ENCODE measurements at regions not wholly inside any gene's neighbourhood (a gene's known extent, or its start where the extent isn't known, plus 50 kb on each side); places are given as distances from the start of the nearest gene placed in this dataset.

DNA sequence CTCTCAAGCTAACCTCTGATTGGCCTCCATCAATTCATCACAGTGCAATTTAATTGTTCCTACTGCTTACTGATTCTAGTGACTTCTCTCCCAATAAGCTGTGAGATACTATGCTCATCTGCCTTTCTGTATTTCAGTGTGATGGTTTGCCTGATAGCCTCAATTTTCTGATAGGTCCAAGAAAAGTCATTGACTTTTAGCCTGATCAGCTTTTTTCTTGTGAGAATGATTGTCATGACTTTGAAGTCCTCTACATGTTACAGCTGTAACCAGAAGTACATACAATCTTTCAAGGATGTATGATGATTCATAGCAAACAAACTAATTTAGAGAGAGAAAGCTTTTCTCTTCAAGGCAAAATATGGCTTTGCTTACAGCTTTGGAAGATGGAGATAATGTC lies 463.8 kb upstream of the CNTN3 start:
- DNase-seq, result no peak
- no peaks in the 10 kb centered on the region for H3K36me3 ChIP-seq (ENCODE audit: control insufficient read depth in 1 of 2, insufficient read depth in 2 of 2, low read depth in 1 of 2, low read length in 2 of 2)
- no peaks in the 10 kb centered on the region for H3K4me1 ChIP-seq (ENCODE audit: control insufficient read depth, insufficient read depth, low read depth, low read length)
- H3K27ac ChIP-seq (ENCODE audit: low read length, poor library complexity, severe bottlenecking), result no peak overlapping the region
- no peak overlapping the region for H2BK12ac ChIP-seq (ENCODE audit: low read length in 2 of 2)
- H3K4ac ChIP-seq (ENCODE audit: low read depth in 1 of 2, low read length in 2 of 2), result no peak overlapping the region
- no peak overlapping the region for H4K91ac ChIP-seq (ENCODE audit: low read length)
- H2AFZ ChIP-seq (ENCODE audit: low read depth, low read length), result no peak overlapping the region
- no peak overlapping the region for H3K14ac ChIP-seq (ENCODE audit: low read length in 2 of 2)
- no peak overlapping the region for H2BK15ac ChIP-seq (ENCODE audit: low read depth, poor library complexity, severe bottlenecking)
- no peaks in the 10 kb centered on the region for H3K9me3 ChIP-seq (ENCODE audit: control insufficient read depth, low read length)
- no peak overlapping the region for H3K18ac ChIP-seq (ENCODE audit: low read depth in 1 of 2, low read length in 2 of 2)
- H2BK120ac ChIP-seq (ENCODE audit: low read depth, low read length), result no peak overlapping the region
- H3K23ac ChIP-seq (ENCODE audit: low read length in 2 of 2), result no peak overlapping the region
- no peak overlapping the region for H2AK5ac ChIP-seq (ENCODE audit: low read length, severe bottlenecking)
- no peak overlapping the region for H3K4me3 ChIP-seq (ENCODE audit: insufficient read depth in 1 of 2, low read depth in 1 of 2, low read length in 2 of 2)
- no peak overlapping the region for H3K4me2 ChIP-seq (ENCODE audit: low read length, poor library complexity, severe bottlenecking)
- H2BK5ac ChIP-seq (ENCODE audit: low read depth, low read length, poor library complexity, severe bottlenecking), result no peak overlapping the region
- no peak overlapping the region for H4K8ac ChIP-seq (ENCODE audit: low read length)
- H3K27me3 ChIP-seq (ENCODE audit: control insufficient read depth in 1 of 2, insufficient read depth in 1 of 2, low read length in 2 of 2), result no peaks in the 10 kb centered on the region
- H3K9ac ChIP-seq (ENCODE audit: low read length), result no peak overlapping the region
- H3K79me1 ChIP-seq (replicated peaks; ENCODE audit: low read length, poor library complexity, severe bottlenecking), result no peaks in the 10 kb centered on the region

DNA sequence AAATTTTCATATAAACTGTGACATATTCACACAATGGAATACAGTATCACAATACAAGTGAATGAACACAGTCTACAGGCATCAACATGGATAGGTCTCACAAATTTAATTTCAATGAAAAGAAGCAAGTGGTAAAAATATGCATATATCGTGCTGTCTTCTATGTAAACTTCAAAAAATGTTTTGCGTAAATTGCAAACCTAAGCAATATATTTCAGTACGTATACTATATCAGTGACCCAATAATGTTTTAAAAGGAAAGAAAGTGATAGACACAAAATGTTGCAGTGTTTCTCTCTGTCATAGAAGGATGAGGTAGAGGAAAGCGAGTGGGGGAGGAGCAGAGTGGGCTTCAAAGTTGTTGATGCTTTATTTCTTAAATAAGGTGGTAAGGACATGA lies 468.4 kb upstream of the CNTN3 start:
- Histone ChIP-seq H2AK5ac (ENCODE audit: low read length, severe bottlenecking) (no peak overlapping the region), H3K4me1 (ENCODE audit: control insufficient read depth, insufficient read depth, low read depth, low read length) (no peaks in the 10 kb centered on the region), H3K9me3 (ENCODE audit: control insufficient read depth, low read length) (no peaks in the 10 kb centered on the region), H3K18ac (ENCODE audit: low read depth in 1 of 2, low read length in 2 of 2) (no peak overlapping the region), H4K8ac (ENCODE audit: low read length) (no peak overlapping the region), H2BK15ac (ENCODE audit: low read depth, poor library complexity, severe bottlenecking) (no peak overlapping the region), H2BK120ac (ENCODE audit: low read depth, low read length) (no peak overlapping the region), H3K23ac (ENCODE audit: low read length in 2 of 2) (no peak overlapping the region), H3K79me1 (replicated peaks; ENCODE audit: low read length, poor library complexity, severe bottlenecking) (no peaks in the 10 kb centered on the region), H4K91ac (ENCODE audit: low read length) (no peak overlapping the region), H3K4me2 (ENCODE audit: low read length, poor library complexity, severe bottlenecking) (no peak overlapping the region), H3K27me3 (ENCODE audit: control insufficient read depth in 1 of 2, insufficient read depth in 1 of 2, low read length in 2 of 2) (no peaks in the 10 kb centered on the region), H3K14ac (ENCODE audit: low read length in 2 of 2) (no peak overlapping the region), H2AFZ (ENCODE audit: low read depth, low read length) (no peak overlapping the region), H2BK12ac (ENCODE audit: low read length in 2 of 2) (no peak overlapping the region), H3K4ac (ENCODE audit: low read depth in 1 of 2, low read length in 2 of 2) (no peak overlapping the region), H3K36me3 (ENCODE audit: control insufficient read depth in 1 of 2, insufficient read depth in 2 of 2, low read depth in 1 of 2, low read length in 2 of 2) (no peaks in the 10 kb centered on the region), H3K27ac (ENCODE audit: low read length, poor library complexity, severe bottlenecking) (no peak overlapping the region), H2BK5ac (ENCODE audit: low read depth, low read length, poor library complexity, severe bottlenecking) (no peak overlapping the region), H3K4me3 (ENCODE audit: insufficient read depth in 1 of 2, low read depth in 1 of 2, low read length in 2 of 2) (no peak overlapping the region), H3K9ac (ENCODE audit: low read length) (no peak overlapping the region)
- 90% methylated on average over 2 of the region's 4 CpGs for WGBS
- no peak for DNase-seq

DNA sequence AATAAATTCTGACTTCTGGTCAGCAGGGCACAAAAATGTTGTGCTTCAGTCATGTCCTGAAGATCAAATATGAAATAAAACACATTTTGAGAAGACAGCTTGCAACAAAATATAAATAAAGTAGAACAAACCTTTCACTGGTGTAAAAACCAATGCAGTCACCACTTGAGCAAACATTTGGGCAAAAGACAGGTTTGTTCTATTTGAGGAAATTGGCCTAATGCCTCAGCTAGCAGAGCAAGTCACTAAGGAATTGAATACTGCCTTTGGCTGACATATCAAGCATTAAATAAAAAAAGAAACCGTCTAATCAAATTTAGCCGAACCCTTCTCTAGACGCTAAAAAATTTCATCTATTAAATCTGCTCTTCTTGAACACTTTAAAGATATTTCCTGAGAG lies 475.4 kb upstream of the CNTN3 start:
- H3K9ac ChIP-seq (ENCODE audit: low read length), result no peak overlapping the region
- no peak overlapping the region for H2AK5ac ChIP-seq (ENCODE audit: low read length, severe bottlenecking)
- no peak overlapping the region for H3K4me3 ChIP-seq (ENCODE audit: insufficient read depth in 1 of 2, low read depth in 1 of 2, low read length in 2 of 2)
- no peak overlapping the region for H2BK15ac ChIP-seq (ENCODE audit: low read depth, poor library complexity, severe bottlenecking)
- no peak overlapping the region for H4K8ac ChIP-seq (ENCODE audit: low read length)
- H2BK120ac ChIP-seq (ENCODE audit: low read depth, low read length), result no peak overlapping the region
- H2BK5ac ChIP-seq (ENCODE audit: low read depth, low read length, poor library complexity, severe bottlenecking), result no peak overlapping the region
- no peak for DNase-seq
- H3K27ac ChIP-seq (ENCODE audit: low read length, poor library complexity, severe bottlenecking), result no peak overlapping the region
- no peak overlapping the region for H3K4me2 ChIP-seq (ENCODE audit: low read length, poor library complexity, severe bottlenecking)
- H3K9me3 ChIP-seq (ENCODE audit: control insufficient read depth, low read length), result no peaks in the 10 kb centered on the region
- no peak overlapping the region for H3K14ac ChIP-seq (ENCODE audit: low read length in 2 of 2)
- H3K27me3 ChIP-seq (ENCODE audit: control insufficient read depth in 1 of 2, insufficient read depth in 1 of 2, low read length in 2 of 2), result no peaks in the 10 kb centered on the region
- H3K4ac ChIP-seq (ENCODE audit: low read depth in 1 of 2, low read length in 2 of 2), result no peak overlapping the region
- WGBS, result 100% methylated on average over 1 of the region's 3 CpGs
- H3K79me1 ChIP-seq (replicated peaks; ENCODE audit: low read length, poor library complexity, severe bottlenecking), result no peaks in the 10 kb centered on the region
- H4K91ac ChIP-seq (ENCODE audit: low read length), result no peak overlapping the region
- no peak overlapping the region for H2BK12ac ChIP-seq (ENCODE audit: low read length in 2 of 2)
- no peak overlapping the region for H3K23ac ChIP-seq (ENCODE audit: low read length in 2 of 2)
- no peak overlapping the region for H3K18ac ChIP-seq (ENCODE audit: low read depth in 1 of 2, low read length in 2 of 2)
- H2AFZ ChIP-seq (ENCODE audit: low read depth, low read length), result no peak overlapping the region
- H3K4me1 ChIP-seq (ENCODE audit: control insufficient read depth, insufficient read depth, low read depth, low read length), result no peaks in the 10 kb centered on the region
- H3K36me3 ChIP-seq (ENCODE audit: control insufficient read depth in 1 of 2, insufficient read depth in 2 of 2, low read depth in 1 of 2, low read length in 2 of 2), result no peaks in the 10 kb centered on the region

DNA sequence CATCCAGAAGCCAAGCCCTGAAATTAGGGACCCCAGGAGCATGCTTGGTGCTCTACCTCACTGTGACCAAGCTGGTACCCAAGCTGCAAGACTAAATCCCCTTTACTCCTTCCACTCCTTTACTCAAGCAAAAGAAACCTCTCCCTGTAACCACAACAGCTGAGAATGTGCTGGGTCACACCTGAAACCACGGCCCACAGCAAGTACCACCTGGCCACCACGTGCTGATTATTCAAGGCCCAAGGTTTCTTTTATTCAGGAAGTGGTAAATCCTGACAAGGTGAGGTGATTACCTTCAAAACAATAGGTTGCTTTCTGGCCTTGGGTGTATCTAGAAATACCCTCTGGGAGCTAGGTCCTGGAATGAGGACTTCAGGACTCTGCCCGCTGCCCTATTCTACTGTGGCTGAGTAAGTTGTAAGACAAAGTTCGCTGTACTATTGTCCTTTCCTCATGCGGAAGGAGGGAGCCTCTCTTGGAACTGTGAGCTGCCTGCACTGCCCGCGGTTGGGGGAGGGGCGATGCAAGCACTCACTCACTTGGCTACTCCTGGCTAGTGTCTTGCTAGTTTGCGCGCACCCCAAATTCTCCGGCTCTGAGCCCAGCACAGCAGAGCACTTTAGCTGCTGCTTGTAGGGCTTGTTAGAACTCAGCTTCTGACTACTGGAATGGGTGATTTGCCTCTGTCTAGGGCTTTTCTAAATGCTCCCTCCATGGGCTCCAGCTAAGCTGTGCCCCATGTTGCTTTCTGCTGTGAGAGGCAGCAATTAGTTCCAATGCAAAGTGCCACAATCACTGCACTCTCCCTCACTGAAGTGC lies 487.1 kb upstream of the CNTN3 start:
- no peak overlapping the region for H4K91ac ChIP-seq (ENCODE audit: low read length)
- H3K9me3 ChIP-seq (ENCODE audit: control insufficient read depth, low read length), result no peaks in the 10 kb centered on the region
- no peak overlapping the region for H2BK15ac ChIP-seq (ENCODE audit: low read depth, poor library complexity, severe bottlenecking)
- H4K8ac ChIP-seq (ENCODE audit: low read length), result no peak overlapping the region
- H3K23ac ChIP-seq (ENCODE audit: low read length in 2 of 2), result no peak overlapping the region
- no peak overlapping the region for H3K27ac ChIP-seq (ENCODE audit: low read length, poor library complexity, severe bottlenecking)
- no peak overlapping the region for H2AK5ac ChIP-seq (ENCODE audit: low read length, severe bottlenecking)
- H3K27me3 ChIP-seq (ENCODE audit: control insufficient read depth in 1 of 2, insufficient read depth in 1 of 2, low read length in 2 of 2), result no peaks in the 10 kb centered on the region
- H3K9ac ChIP-seq (ENCODE audit: low read length), result no peak overlapping the region
- H3K79me1 ChIP-seq (replicated peaks; ENCODE audit: low read length, poor library complexity, severe bottlenecking), result no peaks in the 10 kb centered on the region
- H2BK120ac ChIP-seq (ENCODE audit: low read depth, low read length), result no peak overlapping the region
- DNase-seq, result no peak
- H3K4me1 ChIP-seq (ENCODE audit: control insufficient read depth, insufficient read depth, low read depth, low read length), result no peaks in the 10 kb centered on the region
- H2AFZ ChIP-seq (ENCODE audit: low read depth, low read length), result no peak overlapping the region
- no peak overlapping the region for H3K18ac ChIP-seq (ENCODE audit: low read depth in 1 of 2, low read length in 2 of 2)
- WGBS, result 59% methylated on average over 11 of the region's 11 CpGs
- no peak overlapping the region for H3K4ac ChIP-seq (ENCODE audit: low read depth in 1 of 2, low read length in 2 of 2)
- H2BK5ac ChIP-seq (ENCODE audit: low read depth, low read length, poor library complexity, severe bottlenecking), result no peak overlapping the region
- no peak overlapping the region for H3K4me2 ChIP-seq (ENCODE audit: low read length, poor library complexity, severe bottlenecking)
- H3K14ac ChIP-seq (ENCODE audit: low read length in 2 of 2), result no peak overlapping the region
- H3K4me3 ChIP-seq (ENCODE audit: insufficient read depth in 1 of 2, low read depth in 1 of 2, low read length in 2 of 2), result no peak overlapping the region
- no peak overlapping the region for H2BK12ac ChIP-seq (ENCODE audit: low read length in 2 of 2)
- H3K36me3 ChIP-seq (ENCODE audit: control insufficient read depth in 1 of 2, insufficient read depth in 2 of 2, low read depth in 1 of 2, low read length in 2 of 2), result no peaks in the 10 kb centered on the region

All from mesenchymal stem cell (in vitro differentiated cells and primary cell).